Tibial nerve (tissue), 3 donors: ENCODE measurements at regions not wholly inside any gene's neighbourhood (a gene's known extent, or its start where the extent isn't known, plus 50 kb on each side); places are given as distances from the start of the nearest gene placed in this dataset.

Experiments used
- POLR2A ChIP-seq, 2 donors: fragments of 450-650 bp; IDR thresholded peaks; one replicate each; pipeline ENCODE4 v1.6.1; 2017; ENCODE audit warnings: antibody characterized with exemption in 2 of 2, mild to moderate bottlenecking in 2 of 2, moderate library complexity in 2 of 2
- TF ChIP-seq, protein P1 (sequence below), 5 experiments: fragments of 200-600 bp in 3 of 5; fragments of 450-650 bp in 2 of 5; sonication (generic) in 3 of 5; IDR thresholded peaks; one replicate each; pipeline ENCODE4 v1.5.1; 2016 to 2019; ENCODE audit warnings: antibody characterized with exemption in 5 of 5, mild to moderate bottlenecking in 3 of 5, moderate library complexity in 2 of 5

DNA sequence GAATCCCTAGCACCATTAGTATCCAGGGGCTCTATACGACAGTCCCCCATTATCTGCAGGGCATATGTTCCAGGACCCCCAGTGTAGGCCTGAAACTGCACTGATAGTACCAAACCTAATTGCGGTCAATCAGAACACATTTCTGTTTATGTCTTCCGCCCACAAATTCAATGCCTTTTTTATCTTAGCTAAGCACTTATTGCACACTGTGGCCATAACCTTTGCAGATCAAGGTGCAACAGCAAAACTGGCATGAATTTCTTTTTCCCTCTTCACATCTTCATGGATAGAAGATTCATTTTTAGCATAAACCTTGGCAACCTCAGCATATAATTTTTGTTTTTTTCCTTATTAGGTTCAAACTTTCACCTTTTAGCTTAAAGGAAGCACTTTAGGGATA is 361.1 kb downstream of the DEPDC1B start:
- TF ChIP-seq, protein P1, sequence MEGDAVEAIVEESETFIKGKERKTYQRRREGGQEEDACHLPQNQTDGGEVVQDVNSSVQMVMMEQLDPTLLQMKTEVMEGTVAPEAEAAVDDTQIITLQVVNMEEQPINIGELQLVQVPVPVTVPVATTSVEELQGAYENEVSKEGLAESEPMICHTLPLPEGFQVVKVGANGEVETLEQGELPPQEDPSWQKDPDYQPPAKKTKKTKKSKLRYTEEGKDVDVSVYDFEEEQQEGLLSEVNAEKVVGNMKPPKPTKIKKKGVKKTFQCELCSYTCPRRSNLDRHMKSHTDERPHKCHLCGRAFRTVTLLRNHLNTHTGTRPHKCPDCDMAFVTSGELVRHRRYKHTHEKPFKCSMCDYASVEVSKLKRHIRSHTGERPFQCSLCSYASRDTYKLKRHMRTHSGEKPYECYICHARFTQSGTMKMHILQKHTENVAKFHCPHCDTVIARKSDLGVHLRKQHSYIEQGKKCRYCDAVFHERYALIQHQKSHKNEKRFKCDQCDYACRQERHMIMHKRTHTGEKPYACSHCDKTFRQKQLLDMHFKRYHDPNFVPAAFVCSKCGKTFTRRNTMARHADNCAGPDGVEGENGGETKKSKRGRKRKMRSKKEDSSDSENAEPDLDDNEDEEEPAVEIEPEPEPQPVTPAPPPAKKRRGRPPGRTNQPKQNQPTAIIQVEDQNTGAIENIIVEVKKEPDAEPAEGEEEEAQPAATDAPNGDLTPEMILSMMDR (IDR thresholded peaks at IDR 0.05), result no peak
- no peak for TF ChIP-seq POLR2A (IDR thresholded peaks at IDR 0.05)
